HG03469 (cell line): ENCODE measurements at regions not wholly inside any gene's neighbourhood (a gene's known extent, or its start where the extent isn't known, plus 50 kb on each side); places are given as distances from the start of the nearest gene placed in this dataset.
A peak's percentile ranks its signal among the peaks of the same experiment; 100 is the strongest.

Experiments used
- ATAC-seq: cut with Tn5 transposase; IDR thresholded peaks from one replicate; pipeline ENCODE4 v1.9.1; 2021; ENCODE audit warnings: mild to moderate bottlenecking, moderate library complexity, moderate number of reproducible peaks; ENCODE audit not compliant: unreplicated experiment

GRCh38 chr2:555164-555922 is 121.9 kb downstream of the TMEM18 start:
- no peak for ATAC-seq

- ATAC-seq: no peak
Observed at GRCh38 chr2:554444-554843, 122.8 kb downstream of the TMEM18 start.

- no peak for ATAC-seq
Observed at GRCh38 chr2:552906-553305, 124.3 kb downstream of the TMEM18 start.

GRCh38 chr2:551621-552020 is 125.6 kb downstream of the TMEM18 start:
- no peak for ATAC-seq

- ATAC-seq: peak; percentile 68
Observed at GRCh38 chr2:550860-551567, 126.2 kb downstream of the TMEM18 start.

GRCh38 chr2:545711-546650 is 131.2 kb downstream of the TMEM18 start:
- ATAC-seq: no peak

- ATAC-seq: no peak
Observed at GRCh38 chr2:545228-545627, 132.0 kb downstream of the TMEM18 start.

- ATAC-seq: no peak
Observed at GRCh38 chr2:538646-539045, 138.6 kb downstream of the TMEM18 start.

GRCh38 chr2:535222-535621 is 142.0 kb downstream of the TMEM18 start:
- ATAC-seq: no peak

GRCh38 chr2:529852-530251 is 147.4 kb downstream of the TMEM18 start:
- no peak for ATAC-seq

GRCh38 chr2:529424-529823 is 147.8 kb downstream of the TMEM18 start:
- no peak for ATAC-seq

GRCh38 chr2:527581-527980 is 149.6 kb downstream of the TMEM18 start:
- no peak for ATAC-seq

- no peak for ATAC-seq
Observed at GRCh38 chr2:526918-527317, 150.3 kb downstream of the TMEM18 start.

GRCh38 chr2:525611-526010 is 151.6 kb downstream of the TMEM18 start:
- ATAC-seq: no peak

- no peak for ATAC-seq
Observed at GRCh38 chr2:525021-525420, 152.2 kb downstream of the TMEM18 start.

GRCh38 chr2:524442-524841 is 152.8 kb downstream of the TMEM18 start:
- ATAC-seq: no peak

GRCh38 chr2:523698-524270 is 153.4 kb downstream of the TMEM18 start:
- no peak for ATAC-seq

- ATAC-seq: no peak
Observed at GRCh38 chr2:522776-523175, 154.4 kb downstream of the TMEM18 start.

GRCh38 chr2:521853-522530 is 155.2 kb downstream of the TMEM18 start:
- ATAC-seq: no peak

GRCh38 chr2:520663-521340 is 156.4 kb downstream of the TMEM18 start:
- ATAC-seq: no peak
